HG02759 (cell line): ENCODE measurements at regions not wholly inside any gene's neighbourhood (a gene's known extent, or its start where the extent isn't known, plus 50 kb on each side); places are given as distances from the start of the nearest gene placed in this dataset.

Source experiments
- ATAC-seq: cut with Tn5 transposase; IDR thresholded peaks from one replicate; pipeline ENCODE4 v1.9.1; 2021; ENCODE audit warnings: mild to moderate bottlenecking, moderate library complexity; ENCODE audit not compliant: unreplicated experiment

- no peak for ATAC-seq
Observed at GRCh38 chr5:153883854-153884611, 154.7 kb downstream of the FAM114A2 start.

DNA sequence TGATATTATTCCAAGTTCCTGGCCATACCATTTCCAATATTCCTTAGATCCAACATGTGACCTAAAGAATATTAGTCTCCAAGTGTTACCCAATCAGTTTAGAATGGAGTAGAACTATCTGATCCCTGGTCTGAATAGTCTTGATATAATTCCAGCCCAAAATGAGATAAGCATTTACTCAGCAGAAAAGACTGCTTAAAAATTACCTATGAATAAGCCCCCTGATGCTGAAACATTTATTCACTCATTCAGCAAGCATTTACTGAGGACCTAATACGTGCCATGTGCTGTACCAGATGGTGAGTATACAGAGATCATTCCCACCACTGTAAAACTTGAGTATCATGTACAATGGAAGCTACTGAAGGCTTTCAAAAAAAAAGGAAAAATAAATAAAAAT, 157.0 kb downstream of the FAM114A2 start:
- ATAC-seq, result no peak

DNA sequence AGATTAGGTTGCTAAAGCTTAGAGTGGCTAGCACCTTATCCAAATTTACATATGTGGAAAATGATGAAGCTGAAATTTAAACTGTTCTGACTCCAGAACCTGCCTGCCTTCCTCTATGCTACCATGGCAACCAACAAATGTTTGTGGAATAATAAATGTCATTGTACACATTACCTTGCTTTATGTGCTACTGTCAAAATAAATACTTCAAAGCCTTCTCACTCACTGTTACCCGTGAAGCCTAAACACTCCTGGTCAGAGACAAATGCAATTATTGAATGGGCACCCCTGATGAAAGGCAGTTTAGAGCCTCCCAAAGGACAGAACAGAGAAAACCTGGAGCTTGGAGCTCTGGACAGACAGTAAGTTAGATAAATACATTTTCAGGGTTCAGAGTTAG, 158.6 kb downstream of the FAM114A2 start:
- ATAC-seq, result no peak

GRCh38 chr5:153879596-153879995, 159.1 kb downstream of the FAM114A2 start:
- no peak for ATAC-seq

DNA sequence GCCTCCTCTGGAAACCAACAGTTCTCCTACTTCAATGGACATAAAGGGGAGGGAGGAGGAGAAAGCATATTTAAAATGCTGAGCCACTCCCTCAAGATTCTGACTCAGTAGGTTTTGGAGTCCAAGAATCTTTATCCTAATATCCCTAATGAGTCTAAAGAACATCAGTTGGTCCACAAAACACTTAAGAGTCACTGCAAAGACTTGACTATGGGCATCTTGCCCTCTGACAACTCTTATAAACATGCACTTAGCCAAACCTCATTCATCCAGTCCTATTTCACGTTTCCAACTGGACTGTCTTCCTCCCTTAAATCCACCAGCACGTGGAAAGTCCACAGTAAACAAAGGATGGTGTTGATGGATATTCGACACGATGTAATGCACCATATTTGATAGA, 172.5 kb downstream of the FAM114A2 start:
- no peak for ATAC-seq

DNA sequence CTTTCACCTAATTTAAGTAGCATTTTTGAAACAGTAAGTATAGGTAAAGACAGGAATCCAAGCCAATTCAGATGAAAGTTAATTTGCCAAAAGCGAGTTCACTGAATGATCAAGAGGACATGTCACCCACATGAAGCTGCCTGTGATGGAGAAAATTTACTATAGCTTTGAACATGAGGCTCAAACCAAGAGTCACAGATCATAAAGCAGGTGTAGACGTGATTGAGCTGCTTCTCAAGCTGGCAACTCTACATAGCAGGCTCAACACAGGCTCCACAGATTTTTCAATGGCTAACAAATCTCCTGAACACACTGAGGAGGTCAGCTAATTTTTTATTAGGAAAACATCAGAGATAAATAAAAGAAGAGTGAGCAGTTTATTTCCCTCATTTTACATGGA, 173.7 kb downstream of the FAM114A2 start:
- ATAC-seq, result no peak

DNA sequence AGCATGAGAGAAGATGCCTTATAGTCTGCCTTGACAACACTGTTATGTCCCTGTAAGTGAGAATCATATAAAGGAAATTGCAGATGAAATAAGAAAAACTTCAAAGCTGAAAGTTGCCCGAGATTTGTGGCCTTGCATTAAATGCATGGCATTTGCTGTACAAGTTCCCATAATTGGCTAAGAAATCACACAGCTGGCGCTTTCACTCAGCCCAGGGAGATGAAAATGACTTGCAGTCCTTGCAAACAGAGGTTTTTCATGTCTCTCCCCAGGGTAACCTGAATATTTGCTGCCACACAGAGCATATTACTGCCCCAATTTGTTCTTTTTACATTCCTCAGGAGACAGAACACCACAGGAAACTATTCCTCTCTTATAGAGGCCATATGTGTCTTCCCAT, 174.8 kb downstream of the FAM114A2 start:
- no peak for ATAC-seq
